H1 (cell line): ENCODE measurements at regions not wholly inside any gene's neighbourhood (a gene's known extent, or its start where the extent isn't known, plus 50 kb on each side); places are given as distances from the start of the nearest gene placed in this dataset.

Experiments used
- CTCF ChIA-PET: fragments of 300-600 bp; sonication (Branson Sonifier 250); formaldehyde crosslinking; loops from one replicate; lab custom pipeline; 2021; ENCODE audit not compliant: partially characterized antibody; lab: Charles Lee
- POLR2A ChIA-PET: fragments of 300-600 bp; sonication (Branson Sonifier 250); formaldehyde crosslinking; loops from one replicate; lab custom pipeline; 2021; ENCODE audit warnings: inconsistent platforms; ENCODE audit not compliant: partially characterized antibody; lab: Charles Lee
- DNase-seq, 2 experiments: peaks; one replicate each; pipeline versions ENCODE4 v3.0.0 to v3.0.0-alpha.2; 2010 to 2022; ENCODE audit warnings: low spot score in 2 of 2, low read depth in 1 of 2, mixed read lengths in 1 of 2
- FAIRE-seq: peaks from 2 replicates; lab custom pipeline; 2011; peaks lifted over from hg19 to GRCh38; lab: Jason Lieb, UNC
- H2AFZ ChIP-seq: 2 replicates; pipeline ENCODE4 v1.8.1; 2012; ENCODE audit warnings: low read length, inconsistent platforms
- H2AK5ac ChIP-seq: 2 replicates; pipeline ENCODE4 v1.6.1; 2013; ENCODE audit warnings: low read depth, low read length
- H2BK120ac ChIP-seq: replicated peaks from 2 replicates; pipeline ENCODE3; 2013; ENCODE audit warnings: low read depth, low read length, inconsistent platforms
- H2BK12ac ChIP-seq: 2 replicates; pipeline ENCODE4 v1.6.1; 2013; ENCODE audit warnings: low read depth, low read length
- H2BK15ac ChIP-seq: 2 replicates; pipeline ENCODE4 v1.6.1; 2013; ENCODE audit warnings: low read length
- H2BK20ac ChIP-seq: 2 replicates; pipeline ENCODE4 v1.6.1; 2013; ENCODE audit warnings: low read length
- H2BK5ac ChIP-seq: 2 replicates; pipeline ENCODE4 v1.6.1; 2013; ENCODE audit warnings: low read depth, low read length
- H3K14ac ChIP-seq: 2 replicates; pipeline ENCODE4 v1.6.1; 2013; ENCODE audit warnings: inconsistent platforms; ENCODE audit not compliant: insufficient read length
- H3K18ac ChIP-seq: 2 replicates; pipeline ENCODE4 v1.6.1; 2013; ENCODE audit warnings: low read length; ENCODE audit errors: extremely low read depth
- H3K23ac ChIP-seq: 2 replicates; pipeline ENCODE4 v1.6.1; 2013; ENCODE audit warnings: inconsistent platforms; ENCODE audit not compliant: insufficient read length
- H3K23me2 ChIP-seq: 2 replicates; pipeline ENCODE4 v1.6.1; 2013; ENCODE audit warnings: low read depth, low read length
- H3K27ac ChIP-seq: 2 replicates; pipeline ENCODE4 v1.6.1; 2011; ENCODE audit warnings: low read depth, low read length, inconsistent platforms
- H3K27me3 ChIP-seq, 4 experiments: replicated peaks in 1 of 4; 1 replicate in 1 of 4; 2 replicates in 3 of 4; pipeline versions ENCODE4 v1.6.1 to v1.8.1; 2011 to 2013; ENCODE audit warnings: low read length in 3 of 4, mild to moderate bottlenecking in 3 of 4, inconsistent platforms in 2 of 4, mixed read lengths in 2 of 4, moderate library complexity in 1 of 4; ENCODE audit not compliant: control insufficient read depth in 3 of 4, insufficient read depth in 3 of 4; ENCODE audit errors: extremely low read depth in 1 of 4
- H3K36me3 ChIP-seq, 4 experiments: 2 replicates each; pipeline versions ENCODE4 v1.6.1 to v1.8.1; 2011 to 2013; ENCODE audit warnings: mild to moderate bottlenecking in 4 of 4, low read length in 3 of 4, moderate library complexity in 2 of 4, control low read depth in 1 of 4, inconsistent platforms in 1 of 4; ENCODE audit not compliant: insufficient read depth in 4 of 4, control insufficient read depth in 2 of 4
- H3K4ac ChIP-seq: replicated peaks from 2 replicates; pipeline ENCODE3; 2013; ENCODE audit warnings: low read length, low read depth, mixed read lengths, inconsistent platforms; ENCODE audit not compliant: insufficient read length
- H3K4me1 ChIP-seq, 4 experiments: replicated peaks in 1 of 4; 1 replicate in 1 of 4; 2 replicates in 3 of 4; pipeline versions ENCODE4 v1.6.1 to v1.8.1; 2011 to 2013; ENCODE audit warnings: low read length in 3 of 4, inconsistent platforms in 2 of 4, mixed read lengths in 1 of 4; ENCODE audit not compliant: insufficient read depth in 4 of 4, control insufficient read depth in 3 of 4
- H3K4me2 ChIP-seq, 2 experiments: 2 replicates each; pipeline versions ENCODE4 v1.6.1 to v1.8.1; 2011 to 2013; ENCODE audit warnings: low read depth in 2 of 2, low read length in 2 of 2, control low read depth in 1 of 2, inconsistent platforms in 1 of 2, mild to moderate bottlenecking in 1 of 2; ENCODE audit not compliant: insufficient read depth in 1 of 2
- H3K4me3 ChIP-seq, 4 experiments: fragments of 200-600, 300-600 bp in 1 of 4; sonication (generic), shearing (Covaris generic), sonication (Bioruptor Twin) in 1 of 4; 2 replicates each; pipeline versions ENCODE4 v1.5.1 to v1.8.1; 2011 to 2016; ENCODE audit warnings: low read length in 4 of 4, low read depth in 3 of 4, control low read depth in 2 of 4, inconsistent platforms in 2 of 4, mild to moderate bottlenecking in 2 of 4, mixed read lengths in 1 of 4, moderate library complexity in 1 of 4; ENCODE audit not compliant: insufficient read depth in 2 of 4; ENCODE audit errors: extremely low read depth in 1 of 4
- H3K56ac ChIP-seq: replicated peaks from 2 replicates; pipeline ENCODE3; 2013; ENCODE audit warnings: low read depth, mild to moderate bottlenecking, mixed read lengths, low read length, inconsistent platforms; ENCODE audit not compliant: insufficient read length
- H3K79me1 ChIP-seq: 2 replicates; pipeline ENCODE4 v1.6.1; 2013; ENCODE audit warnings: low read depth, low read length, control low read depth
- H3K79me2 ChIP-seq, 2 experiments: 2 replicates each; pipeline versions ENCODE4 v1.6.1 to v1.8.1; 2012 to 2013; ENCODE audit warnings: low read length in 2 of 2, mild to moderate bottlenecking in 2 of 2, inconsistent platforms in 1 of 2; ENCODE audit not compliant: insufficient read depth in 2 of 2, control insufficient read depth in 1 of 2
- H3K9ac ChIP-seq, 4 experiments: replicated peaks in 1 of 4; 1 replicate in 1 of 4; 2 replicates in 3 of 4; pipeline versions ENCODE4 v1.6.1 to v1.8.1; 2011 to 2013; ENCODE audit warnings: low read depth in 3 of 4, low read length in 3 of 4, control low read depth in 2 of 4, mild to moderate bottlenecking in 2 of 4, moderate library complexity in 2 of 4, inconsistent platforms in 1 of 4; ENCODE audit errors: extremely low read depth in 1 of 4
- H3K9me3 ChIP-seq, 2 experiments: 2 replicates each; pipeline versions ENCODE4 v1.6.1 to v1.8.1; 2012 to 2013; ENCODE audit warnings: mild to moderate bottlenecking in 2 of 2, moderate library complexity in 2 of 2, control low read depth in 1 of 2, inconsistent platforms in 1 of 2, low read depth in 1 of 2, low read length in 1 of 2, mixed read lengths in 1 of 2; ENCODE audit not compliant: insufficient read depth in 2 of 2
- H4K20me1 ChIP-seq, 2 experiments: replicated peaks in 1 of 2; 2 replicates each; pipeline versions ENCODE3 to v1.8.1; 2011 to 2013; ENCODE audit warnings: inconsistent platforms in 2 of 2, low read length in 2 of 2, mild to moderate bottlenecking in 1 of 2; ENCODE audit not compliant: insufficient read depth in 2 of 2, control insufficient read depth in 1 of 2
- H4K5ac ChIP-seq: 2 replicates; pipeline ENCODE4 v1.6.1; 2013; ENCODE audit warnings: low read length, low read depth, mixed read lengths, inconsistent platforms; ENCODE audit not compliant: insufficient read length
- H4K8ac ChIP-seq: 2 replicates; pipeline ENCODE4 v1.8.0; 2013; ENCODE audit warnings: mild to moderate bottlenecking, moderate library complexity, low read length, inconsistent platforms; ENCODE audit not compliant: insufficient read depth; ENCODE audit errors: extremely low read depth
- H4K91ac ChIP-seq: replicated peaks from 2 replicates; pipeline ENCODE3; 2013; ENCODE audit warnings: low read length, mixed read lengths, inconsistent platforms; ENCODE audit not compliant: insufficient read length
- BCL11A ChIP-seq, 2 experiments: IDR thresholded peaks; one replicate each; pipeline ENCODE4 v1.6.1; 2011; ENCODE audit warnings: low read depth in 2 of 2, low read length in 2 of 2, mild to moderate bottlenecking in 2 of 2
- BRCA1 ChIP-seq: IDR thresholded peaks from 2 replicates; pipeline ENCODE4 v1.6.1; 2012; ENCODE audit warnings: low read depth, low read length, improper control_type of control experiment
- CBX8 ChIP-seq: fragments of 300-800, 300-1000 bp; sonication (generic); IDR thresholded peaks from 2 replicates; pipeline ENCODE4 v1.7.1; 2016; ENCODE audit warnings: low read depth, low read length, borderline replicate concordance
- CHD2 ChIP-seq: IDR thresholded peaks from 2 replicates; pipeline ENCODE4 v1.6.1; 2012; ENCODE audit warnings: low read length, improper control_type of control experiment
- EP300 ChIP-seq, 2 experiments: IDR thresholded peaks; 1 replicate in 1 of 2; 2 replicates in 1 of 2; pipeline ENCODE4 v1.6.1; 2011 to 2012; ENCODE audit warnings: low read depth in 2 of 2, low read length in 2 of 2, mild to moderate bottlenecking in 2 of 2, borderline replicate concordance in 1 of 2, inconsistent platforms in 1 of 2, moderate library complexity in 1 of 2
- HDAC6 ChIP-seq: IDR thresholded peaks from one replicate; pipeline ENCODE4 v1.7.1; 2012; ENCODE audit warnings: low read depth, mild to moderate bottlenecking, inconsistent platforms, low read length, moderate library complexity
- KDM1A ChIP-seq: fragments of 200-600, 300-600 bp; sonication (generic); IDR thresholded peaks from 2 replicates; pipeline ENCODE4 v1.7.1; 2016; ENCODE audit warnings: mild to moderate bottlenecking, low read length, borderline replicate concordance
- PHF8 ChIP-seq: fragments of 200-600 bp; sonication (generic); conservative IDR thresholded peaks from 2 replicates; pipeline ENCODE4 v1.7.1; 2012; ENCODE audit warnings: low read depth, mild to moderate bottlenecking, inconsistent platforms, low read length, moderate library complexity
- POLR2A ChIP-seq, 2 experiments: IDR thresholded peaks; 1 replicate in 1 of 2; 2 replicates in 1 of 2; pipeline ENCODE4 v1.6.1; 2011; ENCODE audit warnings: low read depth in 2 of 2, low read length in 2 of 2, mild to moderate bottlenecking in 2 of 2; ENCODE audit errors: control extremely low read depth in 1 of 2
- POU5F1 ChIP-seq: IDR thresholded peaks from 2 replicates; pipeline ENCODE4 v1.6.1; 2011; ENCODE audit warnings: low read depth, mild to moderate bottlenecking, low read length, moderate library complexity
- RBBP5 ChIP-seq: IDR thresholded peaks from 2 replicates; pipeline ENCODE4 v1.7.1; 2012; ENCODE audit warnings: low read depth, mild to moderate bottlenecking, inconsistent platforms, low read length, moderate library complexity, borderline replicate concordance
- RXRA ChIP-seq: IDR thresholded peaks from 2 replicates; pipeline ENCODE4 v1.6.1; 2011; ENCODE audit warnings: low read depth, mild to moderate bottlenecking, low read length, moderate library complexity; ENCODE audit not compliant: insufficient read depth
- SUZ12 ChIP-seq: fragments of 200-600 bp; sonication (generic); IDR thresholded peaks from 2 replicates; pipeline ENCODE4 v1.6.1; 2012; ENCODE audit warnings: mild to moderate bottlenecking, inconsistent platforms, low read length, moderate library complexity, mixed read lengths
- TAF1 ChIP-seq: IDR thresholded peaks from 2 replicates; pipeline ENCODE4 v1.6.1; 2011; ENCODE audit warnings: mild to moderate bottlenecking, low read depth, low read length
- TAF7 ChIP-seq: optimal IDR thresholded peaks from 2 replicates; pipeline ENCODE3; 2011; ENCODE audit warnings: low read depth, mild to moderate bottlenecking, inconsistent platforms, low read length, moderate library complexity, borderline replicate concordance
- WGBS, 2 experiments: shearing (Covaris generic) in 1 of 2; methylation state at CpG; one replicate each; pipeline versions ENCODE4 v1.1.6 to v1.1.7; 2013 to 2015; ENCODE audit warnings: low lambda C conversion rate in 2 of 2, mixed read lengths in 2 of 2, inconsistent platforms in 1 of 2, low coverage in 1 of 2, missing lambda C conversion rate in 1 of 2; ENCODE audit not compliant: insufficient replicate concordance in 2 of 2, insufficient coverage in 1 of 2, insufficient read length in 1 of 2; ENCODE audit errors: extremely low coverage in 1 of 2, missing lambda C conversion rate in 1 of 2; 5-methylcytosine and 5-hydroxymethylcytosine counted together

DNA sequence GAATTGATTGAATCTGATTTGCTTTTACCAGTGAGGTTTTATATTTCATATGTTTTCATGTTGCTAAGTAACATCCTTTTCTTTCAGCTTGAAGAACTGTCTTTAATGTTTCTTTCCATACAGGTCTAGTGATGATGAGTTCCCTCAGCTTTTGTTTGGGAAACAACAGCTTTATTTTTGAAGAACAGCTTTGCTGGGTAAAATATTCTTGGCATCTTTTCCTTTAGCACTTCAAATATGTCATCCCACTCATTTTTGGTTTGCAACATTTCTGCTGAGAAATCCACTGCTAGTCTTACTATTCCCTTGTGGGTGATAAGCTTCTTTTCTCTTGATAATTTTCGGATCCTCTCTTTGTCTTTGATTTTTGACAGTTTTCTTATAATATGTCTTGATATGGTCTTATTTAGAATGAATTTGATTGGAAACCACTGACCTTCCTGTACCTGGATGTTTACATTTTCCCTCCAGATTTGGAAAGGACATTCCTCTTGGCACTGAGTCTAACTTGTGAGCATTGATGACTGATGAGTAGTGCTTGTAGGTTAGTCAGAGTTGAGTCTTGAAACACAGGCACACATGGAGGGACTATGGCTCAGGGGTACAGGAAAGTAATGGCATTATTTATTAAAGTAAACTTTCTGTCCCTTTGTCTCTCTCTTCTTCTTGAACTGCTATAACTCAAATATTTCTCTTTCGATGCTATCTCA lies 220.3 kb downstream of the SPATA31D1 start:
- no peaks in the 10 kb centered on the region for H3K9me3 ChIP-seq
- no peaks in the 10 kb centered on the region for H4K20me1 ChIP-seq
- H2BK5ac ChIP-seq, result no peak overlapping the region
- no peak overlapping the region for H3K4me2 ChIP-seq
- H3K79me2 ChIP-seq, result no peaks in the 10 kb centered on the region
- no peak overlapping the region for H2AK5ac ChIP-seq
- H3K79me1 ChIP-seq, result no peaks in the 10 kb centered on the region
- no peak for FAIRE-seq
- no peak overlapping the region for H2BK120ac ChIP-seq
- H2BK20ac ChIP-seq, result no peak overlapping the region
- H3K18ac ChIP-seq, result no peak overlapping the region
- no peak overlapping the region for H3K4ac ChIP-seq
- no peaks in the 10 kb centered on the region for H3K23me2 ChIP-seq
- no peak overlapping the region for H3K23ac ChIP-seq
- no peaks in the 10 kb centered on the region for H3K27me3 ChIP-seq
- H2AFZ ChIP-seq, result no peak overlapping the region
- 95% methylated on average over 2 of the region's 2 CpGs; no CpG with 5 or more reads in 1 of the 2 experiments for WGBS, 2 experiments
- no peak overlapping the region for H3K4me3 ChIP-seq
- H4K91ac ChIP-seq, result no peak overlapping the region
- no peak overlapping the region for H2BK12ac ChIP-seq
- no peak overlapping the region for H3K56ac ChIP-seq
- no peak overlapping the region for H3K14ac ChIP-seq
- H3K4me1 ChIP-seq, result no peaks in the 10 kb centered on the region
- no peak overlapping the region for H4K8ac ChIP-seq
- DNase-seq, result no peak
- H3K9ac ChIP-seq, result no peak overlapping the region
- H3K27ac ChIP-seq, result no peak overlapping the region
- H4K5ac ChIP-seq, result no peak overlapping the region
- H2BK15ac ChIP-seq, result no peak overlapping the region
- H3K36me3 ChIP-seq, result no peaks in the 10 kb centered on the region
- ChIA-PET CTCF (no interaction called here), POLR2A (no interaction called here)
- TF ChIP-seq BRCA1 (no peak), POU5F1 (no peak), BCL11A (IDR thresholded peaks at IDR 0.05; ENCODE audit: low read depth in 2 of 2, low read length in 2 of 2) (no peak), SUZ12 (no peak), CHD2 (no peak), POLR2A (IDR thresholded peaks at IDR 0.05; ENCODE audit: control extremely low read depth in 1 of 2, low read depth in 2 of 2, low read length in 2 of 2) (no peak), HDAC6 (no peak), KDM1A (no peak), TAF1 (no peak), TAF7 (no peak), CBX8 (no peak), EP300 (IDR thresholded peaks at IDR 0.05; ENCODE audit: borderline replicate concordance in 1 of 2, low read depth in 2 of 2, low read length in 2 of 2) (no peak), RXRA (no peak), PHF8 (no peak), RBBP5 (no peak)
